Gastrocnemius medialis (tissue), 4 donors: ENCODE measurements at regions not wholly inside any gene's neighbourhood (a gene's known extent, or its start where the extent isn't known, plus 50 kb on each side); places are given as distances from the start of the nearest gene placed in this dataset.
"Not testable (repeated sequence)": the region's sequence is repeated elsewhere in the genome, so short reads cannot be mapped to it uniquely, and the experiment has no call there.

Experiments
- ATAC-seq, 2 donors: fragments of 150-250 bp; one replicate each; pipeline ENCODE4 v1.9.1; 2016
- DNase-seq, 2 donors: peaks; one replicate each; pipeline ENCODE4 v3.0.0-alpha.2; 2019
- H3K27ac ChIP-seq, 4 donors: fragments of 200-600 bp; sonication (generic); 1 replicate in 1 of 4; 2 replicates in 3 of 4; pipeline ENCODE4 v1.5.1; 2016 to 2018; ENCODE audit warnings: mild to moderate bottlenecking in 2 of 4, moderate library complexity in 1 of 4
- H3K27me3 ChIP-seq, 3 donors: fragments of 200-600 bp; sonication (generic) in 2 of 3; 1 replicate in 1 of 3; 2 replicates in 2 of 3; pipeline versions ENCODE4 v1.5.1 to v1.6.0; 2016 to 2019; ENCODE audit warnings: mild to moderate bottlenecking in 1 of 3, moderate library complexity in 1 of 3
- H3K36me3 ChIP-seq, 2 donors: fragments of 200-600 bp; sonication (generic) in 1 of 2; one replicate each; pipeline ENCODE4 v1.5.1; 2017 to 2018
- H3K4me1 ChIP-seq, 2 donors: fragments of 200-600 bp; sonication (generic) in 1 of 2; one replicate each; pipeline ENCODE4 v1.5.1; 2016 to 2017; ENCODE audit warnings: mild to moderate bottlenecking in 2 of 2
- H3K4me3 ChIP-seq, 4 donors: fragments of 200-600 bp; sonication (generic) in 3 of 4; 1 replicate in 1 of 4; 2 replicates in 3 of 4; pipeline ENCODE4 v1.5.1; 2016 to 2019; ENCODE audit warnings: mild to moderate bottlenecking in 2 of 4
- H3K9me3 ChIP-seq, 3 donors: fragments of 200-600 bp; sonication (generic) in 2 of 3; 1 replicate in 1 of 3; 2 replicates in 2 of 3; pipeline ENCODE4 v1.5.1; 2016 to 2019
- POLR2A ChIP-seq, 2 donors: fragments of 450-650 bp; IDR thresholded peaks; one replicate each; pipeline ENCODE4 v1.6.1; 2017; ENCODE audit warnings: antibody characterized with exemption in 2 of 2, mild to moderate bottlenecking in 2 of 2, moderate library complexity in 2 of 2
- in situ Hi-C, 4 donors: fragments of 200-750 bp; cut with MboI; loops; one replicate each; pipeline versions ENCODE4 v1.15.0 to v1.8.0; 2017; ENCODE audit warnings: low sequenced_read_pairs in 4 of 4
- intact Hi-C: fragments of 100-400 bp; cut with DNase I; formaldehyde crosslinking; loops from one replicate; pipeline ENCODE4 v1.15.1; 2023; ENCODE audit warnings: low total_unique reads
- TF ChIP-seq, protein P1 (sequence below), 5 experiments: fragments of 450-650 bp in 3 of 5; fragments of 200-600 bp in 2 of 5; sonication (generic) in 2 of 5; IDR thresholded peaks in 4 of 5; conservative IDR thresholded peaks in 1 of 5; 1 replicate in 4 of 5; 2 replicates in 1 of 5; pipeline ENCODE4 v1.5.1; 2016 to 2019; ENCODE audit warnings: antibody characterized with exemption in 5 of 5, mild to moderate bottlenecking in 3 of 5, moderate library complexity in 3 of 5

DNA sequence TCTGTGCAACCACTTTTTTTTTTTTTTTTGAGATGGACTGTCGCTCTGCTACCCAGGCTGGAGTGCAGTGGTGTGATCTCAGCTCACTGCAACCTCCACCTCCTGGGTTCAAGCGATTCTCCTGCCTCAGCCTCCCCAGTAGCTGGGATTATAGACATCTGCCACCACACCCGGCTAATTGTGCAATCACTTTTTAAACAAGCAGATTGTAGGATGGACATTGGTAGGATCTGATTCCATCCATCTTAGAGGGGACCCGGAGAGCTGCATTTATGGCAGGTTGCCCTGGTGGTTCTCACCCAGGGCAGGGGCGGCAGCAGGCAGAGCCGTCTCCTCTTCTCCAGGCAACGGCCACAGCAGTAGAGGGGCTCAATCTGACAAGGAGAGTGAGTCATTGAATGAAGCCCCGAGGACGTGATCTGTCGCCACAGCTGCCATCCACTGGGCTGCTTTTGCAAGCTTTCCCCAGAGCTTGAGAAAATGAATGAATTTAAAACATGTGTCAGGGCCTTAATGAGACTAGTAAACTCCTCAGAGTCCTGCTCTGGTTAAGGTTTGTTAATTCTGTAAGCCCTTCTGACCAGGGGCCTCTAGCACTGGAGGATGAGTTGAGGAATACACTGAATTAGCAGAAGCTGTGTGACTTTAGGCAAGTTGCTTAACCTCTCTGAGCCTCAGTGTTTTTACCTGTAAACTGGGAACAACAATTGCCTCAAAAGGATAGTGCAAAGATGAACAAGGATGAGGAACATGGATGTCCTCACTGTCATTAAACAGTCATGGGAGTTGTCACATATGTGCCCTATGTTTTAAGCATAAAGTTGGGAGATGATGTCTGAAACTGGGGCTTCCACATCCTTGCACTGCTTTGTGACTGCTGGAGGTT lies 129.1 kb downstream of the ASB7 start:
- H3K4me1 ChIP-seq, result peaks cover 0 to 5% of the 10 kb centered on the region in 2 donors
- no peak for DNase-seq
- H3K27ac ChIP-seq, result no peak overlapping the region
- intact Hi-C loops (no loop called here), in situ Hi-C loops (no loop called here)
- no peaks in the 10 kb centered on the region for H3K27me3 ChIP-seq
- ATAC-seq, result no peak
- TF ChIP-seq POLR2A (IDR thresholded peaks at IDR 0.05), result no peak
- TF ChIP-seq, protein P1, sequence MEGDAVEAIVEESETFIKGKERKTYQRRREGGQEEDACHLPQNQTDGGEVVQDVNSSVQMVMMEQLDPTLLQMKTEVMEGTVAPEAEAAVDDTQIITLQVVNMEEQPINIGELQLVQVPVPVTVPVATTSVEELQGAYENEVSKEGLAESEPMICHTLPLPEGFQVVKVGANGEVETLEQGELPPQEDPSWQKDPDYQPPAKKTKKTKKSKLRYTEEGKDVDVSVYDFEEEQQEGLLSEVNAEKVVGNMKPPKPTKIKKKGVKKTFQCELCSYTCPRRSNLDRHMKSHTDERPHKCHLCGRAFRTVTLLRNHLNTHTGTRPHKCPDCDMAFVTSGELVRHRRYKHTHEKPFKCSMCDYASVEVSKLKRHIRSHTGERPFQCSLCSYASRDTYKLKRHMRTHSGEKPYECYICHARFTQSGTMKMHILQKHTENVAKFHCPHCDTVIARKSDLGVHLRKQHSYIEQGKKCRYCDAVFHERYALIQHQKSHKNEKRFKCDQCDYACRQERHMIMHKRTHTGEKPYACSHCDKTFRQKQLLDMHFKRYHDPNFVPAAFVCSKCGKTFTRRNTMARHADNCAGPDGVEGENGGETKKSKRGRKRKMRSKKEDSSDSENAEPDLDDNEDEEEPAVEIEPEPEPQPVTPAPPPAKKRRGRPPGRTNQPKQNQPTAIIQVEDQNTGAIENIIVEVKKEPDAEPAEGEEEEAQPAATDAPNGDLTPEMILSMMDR (IDR thresholded peaks at IDR 0.05 in 4 of 5, conservative IDR thresholded peaks at IDR 0.05 in 1 of 5), result no peak
- no peak overlapping the region for H3K4me3 ChIP-seq
- no peaks in the 10 kb centered on the region for H3K36me3 ChIP-seq
- H3K9me3 ChIP-seq, result no peaks in the 10 kb centered on the region

DNA sequence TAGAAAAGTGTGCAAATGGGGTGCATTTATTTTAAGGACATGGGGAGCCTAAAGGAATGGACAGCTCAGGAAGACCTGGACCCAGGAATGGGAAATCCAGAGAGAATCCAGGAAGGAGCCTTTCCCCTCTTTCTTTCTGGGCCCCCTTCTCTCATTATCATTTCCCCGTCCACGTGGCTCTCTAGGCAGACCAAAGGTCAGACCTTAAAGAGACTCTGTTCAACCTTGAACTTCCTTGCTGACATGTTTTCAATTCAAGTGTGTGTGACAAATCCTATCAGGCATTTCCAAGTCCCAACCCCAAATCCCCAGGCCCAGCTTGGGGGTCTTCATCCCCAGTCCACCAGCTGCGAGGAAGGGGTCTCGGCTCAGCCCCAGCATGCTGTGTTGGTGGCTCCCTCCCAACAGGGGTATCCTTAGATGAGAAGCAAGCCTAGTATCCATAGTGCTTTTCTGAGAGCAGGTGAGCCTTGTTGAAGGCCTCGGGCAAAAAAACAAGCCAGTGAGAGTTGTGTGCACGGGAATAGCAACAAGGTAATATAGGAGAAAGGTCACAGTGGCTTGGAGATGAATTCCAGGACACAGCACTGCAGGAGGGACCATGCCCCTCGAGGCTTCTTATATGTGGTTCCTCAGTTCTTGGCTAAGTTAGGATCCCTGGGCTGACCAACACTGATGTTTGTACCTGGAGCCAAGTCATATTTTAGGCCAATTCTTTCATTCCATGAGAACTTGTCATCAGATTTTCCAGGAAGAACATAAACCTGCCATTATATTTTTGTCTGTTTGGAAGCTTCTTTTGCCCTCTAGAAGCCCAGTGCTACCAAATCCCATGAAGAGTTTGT lies 130.0 kb downstream of the ASB7 start:
- in situ Hi-C loops, result no loop called here
- H3K36me3 ChIP-seq, result no peaks in the 10 kb centered on the region
- no peak overlapping the region for H3K4me3 ChIP-seq
- ATAC-seq (no peak), DNase-seq (no peak)
- no peaks in the 10 kb centered on the region for H3K27me3 ChIP-seq
- peaks cover 0 to 5% of the 10 kb centered on the region in 2 donors for H3K4me1 ChIP-seq
- no peak for TF ChIP-seq POLR2A (IDR thresholded peaks at IDR 0.05)
- TF ChIP-seq, protein P1 (IDR thresholded peaks at IDR 0.05 in 4 of 5, conservative IDR thresholded peaks at IDR 0.05 in 1 of 5), result no peak
- intact Hi-C loops, result no loop called here
- no peaks in the 10 kb centered on the region for H3K9me3 ChIP-seq
- peak overlapping the region in 1 of 4 donors; percentile 9 for H3K27ac ChIP-seq

DNA sequence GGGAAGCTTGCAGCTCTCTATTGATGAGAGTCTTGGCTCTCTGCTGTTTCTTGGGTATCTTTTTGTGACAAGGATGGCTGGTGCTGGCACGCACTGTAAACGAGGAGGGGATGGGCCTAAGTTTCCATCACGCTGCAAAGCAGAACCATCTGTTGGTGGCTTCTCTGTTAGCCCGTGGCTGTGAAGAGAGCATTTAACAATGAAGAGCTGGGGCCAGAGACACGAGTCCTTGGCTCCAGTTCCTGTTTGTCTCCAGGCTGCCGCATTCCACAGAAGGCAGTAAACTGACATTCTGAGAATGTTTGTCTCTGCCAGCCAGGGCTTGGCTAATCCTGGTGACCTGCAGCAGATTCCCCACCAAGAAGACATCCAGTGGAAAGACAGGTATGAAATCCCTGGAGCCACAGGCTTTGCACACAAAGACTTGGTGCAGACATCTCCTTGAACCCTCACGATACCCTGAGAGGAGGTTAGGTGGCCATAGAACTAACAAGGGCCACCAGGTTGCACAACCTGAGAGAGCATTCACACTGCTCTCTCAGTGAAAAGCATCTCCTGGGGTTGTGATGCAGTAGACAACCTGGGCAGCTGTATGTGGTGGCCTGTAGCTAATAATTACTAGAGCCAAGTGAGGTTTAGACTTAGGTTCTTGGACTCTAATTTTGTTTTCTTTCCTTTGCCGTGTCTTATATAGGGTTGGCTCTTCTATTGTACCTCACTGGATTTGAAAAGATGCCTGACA lies 130.9 kb downstream of the ASB7 start:
- peaks cover 0 to 5% of the 10 kb centered on the region in 2 donors for H3K4me1 ChIP-seq
- H3K36me3 ChIP-seq, result no peaks in the 10 kb centered on the region
- in situ Hi-C loops, result no loop called here
- H3K9me3 ChIP-seq, result no peaks in the 10 kb centered on the region
- intact Hi-C loops, result no loop called here
- DNase-seq (peak in 1 of 2 donors; percentile 44), ATAC-seq (peak; percentile 50 to 55)
- TF ChIP-seq, protein P1 (IDR thresholded peaks at IDR 0.05 in 4 of 5, conservative IDR thresholded peaks at IDR 0.05 in 1 of 5), result no peak
- no peak for TF ChIP-seq POLR2A (IDR thresholded peaks at IDR 0.05)
- no peak overlapping the region for H3K4me3 ChIP-seq
- peak overlapping the region in 1 of 4 donors; percentile 9 for H3K27ac ChIP-seq
- no peaks in the 10 kb centered on the region for H3K27me3 ChIP-seq

DNA sequence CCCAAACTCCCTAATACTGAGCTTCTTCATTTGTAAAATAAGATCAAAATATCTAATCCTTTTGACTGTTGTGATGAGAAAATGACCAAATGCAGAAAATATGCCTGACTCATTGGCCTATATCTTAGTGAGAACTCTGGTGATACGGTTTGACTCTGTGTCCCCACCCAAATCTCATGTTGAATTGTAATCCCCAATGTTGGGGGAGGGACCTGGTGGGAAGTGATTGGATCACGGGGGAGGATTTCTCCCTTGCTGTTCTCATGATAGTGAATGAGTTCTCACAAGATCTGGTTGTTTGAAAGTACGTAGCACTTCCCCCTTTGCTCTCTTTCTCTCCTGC lies 131.4 kb downstream of the ASB7 start:
- in situ Hi-C loops, ATAC-seq, DNase-seq, intact Hi-C loops, H3K9me3 ChIP-seq, H3K27me3 ChIP-seq, H3K27ac ChIP-seq, H3K4me1 ChIP-seq, H3K4me3 ChIP-seq, H3K36me3 ChIP-seq: not testable (repeated sequence)
